ENCODE measurements at regions not wholly inside any gene's neighbourhood (a gene's known extent, or its start where the extent isn't known, plus 50 kb on each side); places are given as distances from the start of the nearest gene placed in this dataset.

DNA sequence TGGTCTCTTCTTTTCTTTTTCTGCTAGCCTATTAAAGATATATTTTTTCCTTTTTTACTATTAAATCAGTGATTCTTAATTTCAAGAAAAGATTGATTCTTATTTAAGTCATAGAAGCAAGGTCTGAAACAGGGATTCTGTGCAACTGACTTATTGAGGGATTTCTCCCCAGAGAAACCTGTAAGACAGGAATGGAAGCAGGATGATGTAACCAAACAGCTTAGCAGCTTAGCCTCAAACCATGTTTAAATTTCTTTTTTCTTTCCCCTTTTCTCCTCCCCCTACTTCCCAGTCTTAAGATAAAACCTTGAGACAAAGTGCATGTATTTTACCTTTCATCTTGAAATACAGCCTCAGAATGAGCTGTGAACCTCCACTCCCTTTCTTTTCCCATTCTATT, 322.8 kb downstream of the NEK10 start:
- no TSS peak for BruUV-seq (replicated peaks)
- CTCF ChIA-PET = no interaction called here
- Histone ChIP-seq H3K4me2 (ENCODE audit: low read depth, low read length) (no peak overlapping the region), H2BK5ac (ENCODE audit: low read depth, low read length, poor library complexity, severe bottlenecking) (no peak overlapping the region), H3K79me1 (ENCODE audit: low read depth in 1 of 2, low read length in 2 of 2) (no peaks in the 10 kb centered on the region), H4K5ac (ENCODE audit: low read depth, low read length) (no peak overlapping the region), H3K56ac (ENCODE audit: extremely low read depth, insufficient read depth, low read length) (no peak overlapping the region), H2BK20ac (ENCODE audit: low read depth, low read length) (no peak overlapping the region), H2AFZ (replicated peaks; ENCODE audit: low read length, poor library complexity) (no peak overlapping the region), H2BK15ac (ENCODE audit: low read depth, low read length) (no peak overlapping the region), H3K14ac (replicated peaks; ENCODE audit: low read depth, low read length) (no peak overlapping the region), H3K36me3 (ENCODE audit: control insufficient read depth, insufficient read depth, low read length) (no peaks in the 10 kb centered on the region), H3K4ac (ENCODE audit: low read depth, low read length) (no peak overlapping the region), H3K4me1 (ENCODE audit: control insufficient read depth, insufficient read depth, low read length) (no peaks in the 10 kb centered on the region), H4K8ac (ENCODE audit: low read depth in 2 of 2, low read length in 2 of 2) (no peak overlapping the region), H3K27me3 (ENCODE audit: control insufficient read depth, insufficient read depth, low read length) (no peaks in the 10 kb centered on the region), H3K27ac (ENCODE audit: insufficient read depth, low read length) (no peak overlapping the region), H4K20me1 (ENCODE audit: insufficient read depth, low read length) (no peaks in the 10 kb centered on the region), H2BK120ac (ENCODE audit: low read depth, low read length) (no peak overlapping the region), H2AK5ac (ENCODE audit: low read depth, low read length) (no peak overlapping the region), H3K23ac (ENCODE audit: low read depth, low read length) (no peak overlapping the region), H3K9me3 (ENCODE audit: control insufficient read depth, insufficient read depth, low read length) (no peaks in the 10 kb centered on the region), H3K9ac (ENCODE audit: low read depth, low read length) (no peak overlapping the region), H3K18ac (ENCODE audit: low read depth, low read length) (no peak overlapping the region), H2AK9ac (replicated peaks; ENCODE audit: low read depth, low read length, poor library complexity) (no peak overlapping the region), H4K91ac (ENCODE audit: insufficient read depth, low read depth, low read length) (no peak overlapping the region), H3K9me1 (ENCODE audit: insufficient read depth, low read length) (no peaks in the 10 kb centered on the region), H3K4me3 (ENCODE audit: insufficient read depth, low read depth, low read length) (no peak overlapping the region)
- no peak for DNase-seq
- POLR2A ChIA-PET (ENCODE audit: unreplicated experiment) = no interaction called here
- TF ChIP-seq, protein P1, sequence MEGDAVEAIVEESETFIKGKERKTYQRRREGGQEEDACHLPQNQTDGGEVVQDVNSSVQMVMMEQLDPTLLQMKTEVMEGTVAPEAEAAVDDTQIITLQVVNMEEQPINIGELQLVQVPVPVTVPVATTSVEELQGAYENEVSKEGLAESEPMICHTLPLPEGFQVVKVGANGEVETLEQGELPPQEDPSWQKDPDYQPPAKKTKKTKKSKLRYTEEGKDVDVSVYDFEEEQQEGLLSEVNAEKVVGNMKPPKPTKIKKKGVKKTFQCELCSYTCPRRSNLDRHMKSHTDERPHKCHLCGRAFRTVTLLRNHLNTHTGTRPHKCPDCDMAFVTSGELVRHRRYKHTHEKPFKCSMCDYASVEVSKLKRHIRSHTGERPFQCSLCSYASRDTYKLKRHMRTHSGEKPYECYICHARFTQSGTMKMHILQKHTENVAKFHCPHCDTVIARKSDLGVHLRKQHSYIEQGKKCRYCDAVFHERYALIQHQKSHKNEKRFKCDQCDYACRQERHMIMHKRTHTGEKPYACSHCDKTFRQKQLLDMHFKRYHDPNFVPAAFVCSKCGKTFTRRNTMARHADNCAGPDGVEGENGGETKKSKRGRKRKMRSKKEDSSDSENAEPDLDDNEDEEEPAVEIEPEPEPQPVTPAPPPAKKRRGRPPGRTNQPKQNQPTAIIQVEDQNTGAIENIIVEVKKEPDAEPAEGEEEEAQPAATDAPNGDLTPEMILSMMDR (conservative IDR thresholded peaks at IDR 0.05; ENCODE audit: low read depth, low read length) = no peak
- TF ChIP-seq MAZ (IDR thresholded peaks at IDR 0.05; ENCODE audit: borderline replicate concordance, low read depth, low read length) (no peak), MXI1 (IDR thresholded peaks at IDR 0.05; ENCODE audit: borderline replicate concordance, low read depth, low read length) (no peak), RAD21 (IDR thresholded peaks at IDR 0.05; ENCODE audit: low read length) (no peak), RFX5 (IDR thresholded peaks at IDR 0.05; ENCODE audit: low read depth, low read length) (no peak), POLR2A (IDR thresholded peaks at IDR 0.05; ENCODE audit: low read depth, low read length) (no peak), MAFK (IDR thresholded peaks at IDR 0.05; ENCODE audit: low read depth, low read length) (no peak), NFE2L2 (IDR thresholded peaks at IDR 0.05; ENCODE audit: low read depth, low read length) (no peak), CEBPB (IDR thresholded peaks at IDR 0.05; ENCODE audit: low read depth, low read length) (no peak)
- TF ChIP-seq, protein P2, sequence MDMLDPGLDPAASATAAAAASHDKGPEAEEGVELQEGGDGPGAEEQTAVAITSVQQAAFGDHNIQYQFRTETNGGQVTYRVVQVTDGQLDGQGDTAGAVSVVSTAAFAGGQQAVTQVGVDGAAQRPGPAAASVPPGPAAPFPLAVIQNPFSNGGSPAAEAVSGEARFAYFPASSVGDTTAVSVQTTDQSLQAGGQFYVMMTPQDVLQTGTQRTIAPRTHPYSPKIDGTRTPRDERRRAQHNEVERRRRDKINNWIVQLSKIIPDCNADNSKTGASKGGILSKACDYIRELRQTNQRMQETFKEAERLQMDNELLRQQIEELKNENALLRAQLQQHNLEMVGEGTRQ (IDR thresholded peaks at IDR 0.05; ENCODE audit: low read depth, low read length) = no peak
- TF ChIP-seq, protein P3, sequence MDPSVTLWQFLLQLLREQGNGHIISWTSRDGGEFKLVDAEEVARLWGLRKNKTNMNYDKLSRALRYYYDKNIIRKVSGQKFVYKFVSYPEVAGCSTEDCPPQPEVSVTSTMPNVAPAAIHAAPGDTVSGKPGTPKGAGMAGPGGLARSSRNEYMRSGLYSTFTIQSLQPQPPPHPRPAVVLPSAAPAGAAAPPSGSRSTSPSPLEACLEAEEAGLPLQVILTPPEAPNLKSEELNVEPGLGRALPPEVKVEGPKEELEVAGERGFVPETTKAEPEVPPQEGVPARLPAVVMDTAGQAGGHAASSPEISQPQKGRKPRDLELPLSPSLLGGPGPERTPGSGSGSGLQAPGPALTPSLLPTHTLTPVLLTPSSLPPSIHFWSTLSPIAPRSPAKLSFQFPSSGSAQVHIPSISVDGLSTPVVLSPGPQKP (IDR thresholded peaks at IDR 0.05; ENCODE audit: borderline replicate concordance, low read depth, low read length) = no peak
- intact Hi-C loops (cut with micrococcal nuclease) (no loop called here), dilution Hi-C loops (cut with HindIII; ENCODE audit: low sequenced_read_pairs, unreplicated experiment) (no loop called here), in situ Hi-C loops (cut with MboI; ENCODE audit: low sequenced_read_pairs) (no loop called here)
- ATAC-seq (ENCODE audit: low read depth) = no peak

Data from IMR-90 (cell line).